ENCODE measurements at regions not wholly inside any gene's neighbourhood (a gene's known extent, or its start where the extent isn't known, plus 50 kb on each side); places are given as distances from the start of the nearest gene placed in this dataset.
"Not testable (repeated sequence)": the region's sequence is repeated elsewhere in the genome, so short reads cannot be mapped to it uniquely, and the experiment has no call there.

DNA sequence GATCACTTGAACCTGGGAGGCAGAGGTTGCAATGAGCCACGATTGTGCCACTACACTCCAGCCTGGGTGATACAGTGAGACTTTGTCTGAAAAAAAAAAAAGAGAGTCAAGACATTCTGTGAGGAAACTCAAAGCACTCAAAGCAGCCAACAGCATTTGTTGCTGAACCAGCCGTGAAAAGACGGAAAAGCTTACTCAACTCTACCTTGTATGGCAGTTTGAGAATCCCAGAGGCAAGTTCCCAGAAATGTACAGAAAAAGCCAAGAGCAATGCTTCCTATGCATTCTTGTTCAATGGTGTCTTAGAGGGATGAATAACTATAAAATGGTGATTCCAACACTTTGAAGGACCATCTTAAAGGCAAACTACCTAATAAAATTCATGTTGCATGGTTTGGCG lies 170.2 kb downstream of the HSD17B3 start:
- DNase-seq: no peak

DNA sequence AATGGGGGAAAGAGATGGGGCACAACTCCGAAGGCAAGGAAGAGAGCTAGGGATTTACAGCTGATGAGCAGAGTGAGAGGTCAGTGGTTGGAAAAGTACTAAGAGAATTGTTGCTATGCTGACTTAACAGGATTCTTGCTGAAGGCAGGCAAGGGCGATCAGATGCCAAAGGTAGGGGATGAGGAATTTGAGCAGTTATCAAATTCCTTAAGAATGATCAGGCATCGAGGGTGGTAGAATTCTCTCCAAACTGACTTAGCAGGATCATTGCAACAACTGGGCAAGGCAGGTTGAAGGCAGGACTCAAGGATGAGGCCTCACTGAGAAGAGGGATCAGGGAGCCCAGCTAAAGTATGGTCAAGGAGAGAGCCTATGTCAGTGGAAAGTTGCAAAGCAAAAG lies 171.0 kb downstream of the HSD17B3 start:
- DNase-seq: no peak

DNA sequence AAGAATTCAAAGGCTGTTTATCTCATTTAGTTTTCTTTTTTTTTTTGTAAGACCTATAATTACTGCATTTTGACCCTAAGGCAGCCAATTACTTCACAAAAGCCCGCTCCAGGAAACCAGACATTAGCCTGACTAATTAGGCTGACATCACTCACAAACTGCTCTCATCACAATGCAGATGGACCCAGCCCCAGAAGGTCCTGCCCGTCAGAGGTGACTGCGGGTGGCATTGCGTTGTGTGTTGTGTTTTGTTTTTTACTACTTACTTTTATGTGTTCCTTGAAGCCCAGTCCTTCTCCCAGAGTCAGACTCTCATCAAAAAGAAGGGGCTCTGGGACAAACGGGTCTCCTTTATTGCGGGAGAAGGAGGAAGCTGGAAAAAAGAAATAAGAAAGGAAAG lies 172.2 kb downstream of the HSD17B3 start:
- no peak for DNase-seq

DNA sequence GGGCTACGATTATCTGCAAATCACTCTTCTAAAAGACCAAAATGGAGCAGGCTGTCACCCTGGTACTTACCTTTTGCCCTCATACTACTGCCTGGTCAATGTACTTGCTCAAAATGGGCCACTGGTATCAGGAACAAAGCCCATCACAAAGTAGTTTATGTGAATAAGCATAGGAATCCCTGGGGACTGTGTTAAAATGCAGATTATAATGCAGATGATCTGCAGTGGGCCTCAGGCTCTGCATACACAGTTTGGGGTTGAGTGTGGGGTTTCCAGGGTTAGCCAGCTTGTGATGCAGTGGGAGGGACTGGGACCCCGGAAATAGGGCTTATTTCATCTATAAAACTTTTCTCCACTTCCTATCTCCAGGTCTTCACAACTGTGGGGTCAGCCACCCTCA lies 173.1 kb downstream of the HSD17B3 start:
- no peak for DNase-seq

DNA sequence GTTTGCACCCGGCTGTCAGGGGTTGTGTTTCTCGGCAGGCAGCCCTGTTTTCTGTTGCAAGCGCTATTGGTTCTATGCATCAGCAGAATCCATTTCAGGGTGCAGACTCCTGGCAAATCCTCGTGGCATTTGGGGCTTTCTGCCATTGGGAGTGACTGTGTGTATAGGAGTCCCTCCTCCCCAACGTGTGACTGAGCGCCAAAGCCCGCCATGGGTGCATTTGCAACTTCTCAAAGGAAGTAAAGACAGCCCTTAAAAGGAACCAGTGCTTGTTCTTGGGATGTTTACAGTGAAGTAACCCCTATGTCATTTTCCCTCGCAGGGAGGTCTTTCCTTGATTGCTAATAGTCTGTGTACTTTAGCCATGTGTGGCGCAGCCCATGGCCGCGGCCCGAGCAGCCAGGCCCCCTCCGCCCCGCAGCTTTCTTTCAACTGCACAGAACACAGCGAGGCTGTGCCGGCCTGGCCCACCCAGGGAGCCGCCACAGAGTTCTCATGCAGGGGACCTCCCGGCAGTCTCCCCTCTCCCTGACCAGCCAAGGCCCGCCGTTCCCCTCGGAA lies 175.6 kb downstream of the HSD17B3 start:
- no peak for DNase-seq

DNA sequence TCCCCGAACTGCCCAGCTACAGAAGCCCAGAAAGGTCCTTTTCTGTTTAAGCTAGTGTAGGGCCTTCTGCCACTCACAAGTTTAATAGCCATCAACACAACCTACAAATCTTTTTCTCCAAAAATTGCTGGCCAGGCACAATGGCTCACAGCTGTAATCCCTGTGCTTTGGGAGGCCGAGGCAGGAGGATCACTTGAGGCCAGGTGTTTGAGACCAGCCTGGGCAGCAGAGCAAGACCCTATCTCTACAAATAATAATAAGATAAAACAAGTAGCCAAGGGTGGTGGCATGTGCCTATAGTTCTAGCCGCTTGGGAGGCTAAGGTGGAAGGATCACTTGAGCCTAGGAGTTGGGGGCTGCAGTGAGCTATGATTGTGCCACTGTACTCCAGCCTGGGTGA lies 176.4 kb downstream of the HSD17B3 start:
- no peak for DNase-seq

DNA sequence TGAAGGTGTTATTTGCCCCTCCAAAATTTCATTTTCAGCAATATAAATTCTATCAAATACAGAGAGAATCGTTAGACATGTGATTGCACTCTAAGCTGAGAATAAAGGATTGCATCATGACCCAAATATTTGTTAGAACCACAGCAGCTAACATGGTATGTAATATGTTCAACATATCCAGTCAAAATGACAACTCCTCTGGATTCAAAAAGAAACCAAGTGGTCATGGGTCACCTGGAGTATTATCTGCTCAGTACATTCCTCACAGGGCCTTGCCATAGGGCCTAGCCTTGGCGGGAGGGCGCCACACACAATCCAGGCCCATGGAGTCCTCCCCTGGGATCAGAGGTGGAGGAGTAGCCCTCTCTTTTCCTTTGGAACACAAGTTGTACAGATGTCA lies 179.2 kb downstream of the HSD17B3 start:
- no peak for DNase-seq

DNA sequence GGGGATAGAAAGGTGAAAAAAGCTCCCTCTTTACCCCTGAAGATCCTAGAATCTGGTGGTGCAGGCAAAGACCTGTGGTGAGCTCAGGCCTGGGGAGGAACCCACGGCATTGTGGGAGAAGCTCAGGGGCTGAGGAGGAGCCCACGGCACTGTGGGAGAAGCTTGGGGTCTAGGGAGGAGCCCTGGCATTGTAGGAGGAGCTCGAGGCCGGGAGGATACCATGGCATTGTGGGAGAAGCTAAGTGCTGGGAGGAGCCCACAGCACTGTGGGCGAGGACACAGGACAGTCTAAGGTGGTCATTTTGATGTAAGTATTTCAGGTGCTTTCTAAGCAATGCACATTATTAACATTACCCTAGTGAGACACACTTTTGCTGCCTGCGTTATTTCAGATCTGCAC lies 179.7 kb downstream of the HSD17B3 start:
- no peak for DNase-seq

DNA sequence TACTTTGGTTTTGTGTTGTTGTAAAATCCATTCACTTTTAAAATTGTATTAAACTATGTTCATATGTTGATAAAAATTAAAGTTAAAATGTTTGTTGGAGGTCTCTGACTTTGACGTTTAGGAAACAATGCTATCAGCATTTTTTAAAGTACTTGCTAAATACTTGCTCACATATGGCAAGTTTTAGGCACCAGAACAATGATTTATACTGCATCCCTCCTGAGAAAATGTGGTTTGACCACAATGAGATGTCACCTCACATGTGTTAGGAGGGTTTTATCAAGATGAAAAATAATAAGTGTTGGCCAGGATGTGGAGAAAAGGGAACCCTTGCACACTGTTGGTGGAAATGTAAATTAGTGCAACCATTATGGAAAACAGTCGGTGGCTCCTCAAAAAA lies 180.8 kb downstream of the HSD17B3 start:
- DNase-seq: no peak

DNA sequence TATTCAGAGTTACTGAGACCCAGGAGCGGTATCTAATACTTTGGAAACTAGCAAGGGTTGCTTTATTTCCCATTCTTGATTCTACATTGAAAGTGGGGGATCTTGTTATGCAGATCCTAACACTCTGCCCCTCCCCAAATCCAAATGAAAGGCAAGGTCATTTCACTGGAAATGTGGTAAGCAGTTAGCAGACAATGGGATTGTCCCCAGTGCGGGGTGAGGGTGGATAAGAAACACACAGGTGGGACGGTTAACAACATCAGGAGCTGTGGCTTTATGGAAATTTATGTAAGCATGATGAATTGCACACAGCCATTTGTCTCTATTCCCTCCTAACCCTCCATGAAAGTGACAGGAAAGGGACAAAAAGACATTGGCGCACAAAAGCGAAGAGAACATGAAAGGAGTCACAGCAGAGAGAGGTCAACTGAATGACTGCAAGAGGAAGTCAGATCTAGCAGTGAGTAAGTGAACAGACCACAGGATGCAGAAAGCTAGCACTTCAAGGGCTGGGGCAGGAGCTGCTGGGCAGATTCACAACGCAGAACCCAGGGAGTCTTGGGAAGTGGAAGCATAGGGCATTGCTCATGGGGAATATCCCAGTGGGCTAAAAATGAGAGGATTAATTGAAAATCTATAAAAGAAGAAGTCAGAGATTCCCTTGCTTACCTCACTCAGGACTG lies 184.4 kb downstream of the HSD17B3 start:
- no peak for DNase-seq

DNA sequence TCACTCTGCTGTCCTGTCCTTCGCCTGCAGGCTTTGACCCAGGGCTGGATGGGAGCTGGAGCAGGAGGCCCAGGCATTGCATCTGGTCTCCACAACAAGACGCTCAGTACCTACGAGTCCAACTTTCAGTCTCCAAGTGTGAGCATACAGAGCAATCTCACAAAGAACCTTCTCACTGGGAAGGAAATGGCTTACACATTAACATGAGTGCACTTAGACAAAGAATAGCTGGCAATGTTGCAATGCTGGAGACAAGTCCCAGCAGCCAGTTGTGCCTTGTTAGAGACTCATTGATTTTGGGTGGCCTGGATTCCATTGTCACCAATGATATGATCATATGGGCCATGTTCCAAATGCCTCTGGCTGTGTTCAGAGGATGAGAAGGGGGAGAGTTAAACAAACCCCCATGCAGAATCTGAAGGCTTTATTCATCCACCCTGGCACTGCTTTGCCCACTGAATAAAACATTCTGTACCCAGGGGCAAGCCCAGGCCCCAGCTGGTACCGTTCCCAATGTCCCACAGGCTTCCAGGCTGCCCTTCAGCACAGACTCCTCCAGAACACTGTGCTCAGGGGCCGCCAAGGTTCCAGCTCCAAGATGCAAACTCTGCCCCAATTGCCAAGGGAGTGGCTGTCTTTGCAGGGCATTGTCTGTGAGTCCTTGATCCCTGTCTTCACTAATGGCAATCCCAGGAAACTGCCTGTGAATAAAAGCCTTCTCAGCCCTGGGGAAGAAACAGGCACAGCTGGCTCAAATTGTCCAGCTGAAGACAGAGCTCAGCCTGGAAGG lies 185.5 kb downstream of the HSD17B3 start:
- no peak for DNase-seq

DNA sequence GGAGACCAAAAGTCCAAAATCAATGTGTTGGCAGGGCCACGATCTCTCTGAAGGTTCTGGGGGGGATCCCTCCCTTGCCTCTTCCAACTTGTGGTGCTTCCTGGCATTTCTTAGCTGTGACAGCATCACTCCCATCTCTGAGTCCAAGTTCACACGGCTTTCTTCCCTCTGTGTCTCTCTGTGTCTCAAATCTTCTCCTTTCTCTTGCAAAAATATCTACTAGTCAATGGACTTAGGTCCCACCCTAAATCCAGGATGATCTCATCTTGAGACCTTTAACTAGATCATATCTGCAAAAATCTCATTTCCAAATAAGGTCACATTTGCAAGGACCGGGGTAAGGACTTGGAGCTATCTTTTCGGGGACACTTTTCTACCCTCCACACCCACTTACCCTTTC lies 186.1 kb downstream of the HSD17B3 start:
- DNase-seq: no peak

DNA sequence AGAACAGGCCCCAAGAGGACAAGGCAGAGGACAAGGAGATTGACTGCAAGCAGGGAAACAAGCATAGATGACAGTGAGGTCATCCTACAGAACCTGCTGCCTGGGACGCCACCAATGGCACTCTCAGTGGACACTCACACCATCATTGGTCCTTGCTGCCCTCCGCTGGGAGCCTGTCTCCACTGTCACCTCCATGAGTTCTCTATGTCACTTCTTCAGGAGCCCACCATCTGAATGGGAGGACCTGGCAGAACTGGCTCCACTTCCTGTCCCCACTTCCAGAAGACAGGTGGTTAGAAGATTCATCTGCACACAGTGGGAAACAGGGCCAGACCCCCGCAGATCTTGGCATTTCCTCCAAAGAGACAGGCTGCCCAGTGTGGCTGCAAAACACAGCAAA lies 188.9 kb downstream of the HSD17B3 start:
- DNase-seq: no peak

DNA sequence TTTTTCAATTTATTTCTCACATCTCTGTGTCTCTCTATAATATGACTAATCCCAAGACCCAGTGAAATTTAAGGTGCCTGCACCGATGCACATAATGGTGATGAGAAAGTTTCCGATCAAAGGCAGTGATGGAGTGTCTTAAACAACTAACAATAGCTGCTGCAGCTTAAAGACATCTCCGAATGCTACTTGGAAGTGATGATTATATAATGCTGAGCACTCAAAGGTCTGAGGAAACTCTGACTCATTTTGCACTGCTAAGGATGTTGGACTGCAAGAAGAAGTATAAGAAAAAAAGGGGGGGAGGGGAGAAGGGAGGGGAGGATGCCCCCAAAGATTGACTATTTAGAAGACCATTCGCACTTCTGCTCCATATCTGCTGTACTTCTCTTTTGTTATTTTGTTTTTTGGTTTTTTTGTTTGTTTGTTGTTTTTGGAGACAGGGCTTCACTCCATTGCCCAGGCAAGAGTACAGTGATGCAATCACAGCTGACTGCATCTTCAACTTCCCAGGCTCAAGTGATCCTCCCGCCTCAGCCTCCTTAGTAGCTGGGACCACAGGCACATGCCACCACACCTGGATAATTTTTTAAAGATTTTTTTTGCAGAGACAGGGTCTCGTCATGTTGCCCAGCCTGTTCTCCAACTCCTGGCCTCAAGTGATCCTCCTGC lies 192.2 kb downstream of the HSD17B3 start:
- DNase-seq: no peak

DNA sequence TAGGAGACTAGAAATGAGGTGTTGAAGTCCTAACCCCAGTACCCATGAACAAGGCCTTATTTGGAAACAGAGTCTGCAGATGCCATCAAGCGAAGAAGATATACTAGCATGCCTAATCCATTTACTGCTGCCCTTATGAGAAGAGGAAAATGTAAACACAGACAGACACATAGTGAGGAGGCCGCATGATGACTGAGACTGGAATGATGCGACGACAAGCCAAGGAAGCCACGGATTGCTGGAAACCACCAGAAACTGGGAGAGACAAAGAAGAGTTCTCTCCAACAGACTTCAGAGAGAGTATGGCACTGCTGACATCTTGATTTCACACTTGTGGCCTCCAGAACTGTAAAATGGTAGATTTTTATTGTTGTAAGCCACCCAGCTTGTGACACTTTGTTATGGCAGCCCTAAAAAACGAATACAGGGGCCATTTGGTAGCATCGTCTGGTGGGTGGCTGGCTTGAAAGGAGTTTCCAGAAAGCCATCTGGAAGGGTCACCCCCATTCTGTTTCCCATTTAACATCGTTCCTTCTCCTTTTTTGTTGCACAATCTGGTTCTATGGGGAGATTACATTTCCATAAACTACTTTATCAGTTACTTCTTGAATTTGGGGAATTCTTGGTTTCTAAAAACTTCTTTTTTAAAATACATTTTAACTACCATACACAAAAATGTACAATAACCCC lies 193.1 kb downstream of the HSD17B3 start:
- no peak for DNase-seq

DNA sequence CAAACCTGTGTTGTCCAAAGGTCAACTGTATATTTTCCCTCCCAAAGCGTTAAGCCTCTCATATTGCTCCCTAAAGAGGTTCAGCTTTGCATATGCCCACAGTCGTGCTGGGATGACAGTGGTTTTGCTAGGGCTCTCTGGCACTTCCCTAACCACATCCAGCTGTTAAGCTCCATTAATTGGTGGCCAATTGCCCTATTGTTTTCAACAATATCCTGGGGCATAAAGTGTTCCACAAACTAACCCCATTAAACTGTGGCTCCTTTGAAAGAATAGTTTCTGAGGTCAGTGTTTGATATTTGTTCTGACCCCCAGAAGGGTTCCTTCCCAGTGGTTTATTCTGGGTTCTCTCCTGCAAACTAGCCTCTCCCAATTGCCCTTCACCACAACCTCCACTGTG lies 194.5 kb downstream of the HSD17B3 start:
- DNase-seq: no peak

DNA sequence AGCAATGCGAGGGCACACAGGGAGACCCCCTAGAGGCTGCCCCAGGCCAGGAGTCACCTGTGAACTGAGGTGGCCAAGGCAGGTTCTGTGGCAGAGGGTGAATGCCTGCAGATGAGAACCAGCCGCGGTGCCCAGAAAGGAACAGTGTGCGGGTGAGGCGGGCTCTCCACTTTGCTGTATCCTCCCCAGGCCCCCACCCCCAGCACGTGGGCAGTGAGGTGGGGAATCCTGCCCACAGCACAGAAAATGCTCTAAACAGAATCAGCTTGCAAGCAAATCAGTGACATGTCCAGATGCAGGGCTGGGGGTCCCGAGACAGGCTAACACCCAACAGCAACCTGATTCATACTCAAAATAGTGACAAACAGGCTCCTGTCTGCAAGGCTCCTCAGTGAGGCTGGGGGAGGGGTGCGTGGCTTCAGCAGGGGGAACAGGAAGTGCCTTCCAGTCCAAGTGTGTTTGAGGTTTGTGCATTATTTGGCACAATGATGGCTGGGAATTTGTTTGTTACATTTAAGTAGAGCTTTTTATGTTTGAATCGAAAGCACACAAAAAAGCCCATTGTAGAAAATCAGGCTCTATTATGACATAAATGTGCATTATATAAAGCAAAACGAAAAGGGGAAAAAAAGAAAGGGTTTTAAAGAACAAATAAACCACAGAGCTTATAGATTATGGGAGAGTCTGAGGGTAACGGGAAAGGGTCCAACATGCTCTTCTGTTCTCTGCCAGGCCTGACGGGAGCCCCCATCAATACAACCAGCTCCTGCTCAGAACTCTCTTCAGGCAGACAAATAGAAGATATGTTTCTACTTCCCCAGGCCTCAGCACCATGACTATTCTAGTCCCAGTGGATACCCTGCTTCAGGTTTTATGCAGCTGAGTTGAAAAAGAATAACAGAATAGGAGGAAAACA lies 201.3 kb downstream of the HSD17B3 start:
- DNase-seq: no peak

DNA sequence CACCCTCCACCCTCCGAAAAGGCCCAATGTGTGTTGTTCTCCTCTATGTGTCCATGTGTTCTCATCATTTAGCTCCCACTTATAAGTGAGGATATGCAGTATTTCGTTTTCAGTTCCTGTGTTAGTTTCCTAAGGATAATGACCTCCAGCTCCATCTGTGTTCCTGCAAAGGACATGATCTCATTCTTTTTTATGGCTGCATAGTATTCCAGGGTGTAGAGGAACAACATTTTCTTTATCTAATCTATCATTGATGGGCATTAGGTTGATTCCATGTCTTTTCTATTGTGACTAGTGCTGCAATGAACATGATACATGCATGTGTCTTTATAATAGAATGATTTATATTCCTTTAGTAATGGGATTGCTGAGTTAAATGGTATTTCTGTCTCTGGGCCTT lies 211.3 kb downstream of the HSD17B3 start:
- not testable (repeated sequence) for DNase-seq

DNA sequence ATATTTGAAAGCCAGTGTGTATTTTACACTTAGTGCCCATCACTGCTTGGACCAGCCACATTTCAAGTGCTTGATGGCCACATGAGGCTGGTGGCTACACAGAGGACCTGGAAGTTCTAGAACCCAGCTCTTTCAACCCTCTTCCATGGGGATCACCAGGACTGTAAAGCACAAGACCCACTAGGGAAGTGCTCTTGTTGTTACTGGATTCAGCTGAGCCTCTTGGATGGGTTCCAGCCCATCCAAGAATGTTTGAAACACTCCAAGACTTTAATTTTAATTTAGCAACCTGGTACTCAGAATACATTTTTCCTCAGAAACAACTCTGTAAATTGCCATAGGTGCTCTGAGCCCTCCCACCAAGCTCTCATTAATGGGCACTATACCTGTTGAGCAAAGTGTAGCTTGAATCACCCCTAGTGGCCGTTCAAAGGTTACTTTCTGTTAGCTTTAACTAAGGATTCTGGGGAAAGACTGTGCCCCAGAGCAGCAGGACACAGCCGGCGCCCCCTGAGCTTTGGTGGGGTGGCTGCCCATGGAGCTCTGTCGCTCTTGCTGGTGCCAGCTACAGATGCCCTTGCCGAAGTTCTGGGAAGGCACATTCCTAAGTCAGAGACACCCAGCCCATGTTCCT lies 212.4 kb downstream of the HSD17B3 start:
- DNase-seq: no peak

DNA sequence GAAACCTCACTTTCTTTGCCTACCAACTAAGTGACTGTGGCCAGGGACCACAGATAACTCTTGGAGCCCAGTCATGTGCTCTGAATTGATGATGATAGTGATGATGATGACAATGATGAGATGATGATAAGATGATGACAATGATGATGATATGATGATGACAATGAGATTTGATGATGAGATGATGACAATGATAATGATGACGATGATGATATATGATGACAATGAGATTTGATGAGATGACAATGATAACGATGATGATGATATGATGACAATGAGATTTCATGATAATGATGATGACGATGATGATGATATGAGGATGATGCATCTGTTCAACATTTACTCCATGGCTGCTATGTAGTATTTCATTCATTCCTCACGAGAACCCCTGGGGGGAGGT lies 213.0 kb downstream of the ERCC6L2 start:
- no peak for DNase-seq

All from left kidney (tissue), 1 donor.